ENCODE measurements at regions not wholly inside any gene's neighbourhood (a gene's known extent, or its start where the extent isn't known, plus 50 kb on each side); places are given as distances from the start of the nearest gene placed in this dataset.

DNA sequence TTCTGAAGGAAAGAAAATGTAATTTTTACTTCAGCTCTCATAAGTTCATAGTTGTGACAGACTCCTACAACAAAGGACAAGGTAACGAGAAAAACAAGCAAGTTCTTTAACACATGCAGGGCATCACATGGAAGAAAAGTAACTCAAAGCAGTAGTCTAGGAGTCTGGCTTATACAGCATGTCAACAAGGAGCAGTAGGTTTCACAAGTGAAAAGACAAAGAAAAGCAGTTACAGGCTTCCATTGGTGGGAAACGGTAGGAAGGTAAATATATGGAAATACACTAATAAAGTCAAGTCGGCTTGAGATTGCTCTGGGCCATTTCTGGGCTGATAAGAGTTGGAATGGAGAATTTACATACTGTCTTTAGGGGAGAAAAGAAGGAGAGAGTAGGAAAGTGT lies 228.4 kb upstream of the ZFP42 start:
- no peaks in the 10 kb centered on the region for H3K36me3 ChIP-seq
- no peaks in the 10 kb centered on the region for H3K9me3 ChIP-seq
- intact Hi-C loops (cut with DNase I) = no loop called here
- ATAC-seq = no peak
- no peak overlapping the region for H3K4me3 ChIP-seq
- no peak for TF ChIP-seq POLR2A (IDR thresholded peaks at IDR 0.05)
- H3K27ac ChIP-seq = no peak overlapping the region
- 47% methylated on average over 3 of the region's 3 CpGs for WGBS (ENCODE audit: insufficient coverage, low coverage, low lambda C conversion rate, missing lambda C conversion rate)
- no peaks in the 10 kb centered on the region for H3K27me3 ChIP-seq
- DNase-seq = no peak
- no peaks in the 10 kb centered on the region for H3K4me1 ChIP-seq

DNA sequence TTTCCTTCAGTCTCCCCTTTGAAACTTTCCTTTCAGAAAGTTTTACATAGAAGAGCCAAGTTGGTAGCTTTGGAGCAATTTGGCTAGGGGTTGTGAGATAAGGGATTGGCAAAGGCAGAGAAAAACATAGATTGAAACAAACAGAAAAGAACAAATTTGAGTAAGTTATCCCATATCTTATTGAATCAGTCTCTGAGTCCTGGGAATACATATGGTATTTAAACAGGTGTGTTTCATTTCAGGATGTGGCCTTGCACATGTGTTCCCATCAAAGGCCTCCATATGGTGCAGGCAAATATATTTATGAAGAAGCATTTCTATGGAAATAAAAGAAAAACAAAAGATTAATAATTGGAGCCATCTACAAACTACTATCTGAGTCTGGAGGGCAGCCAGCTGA lies 227.9 kb upstream of the ZFP42 start:
- Histone ChIP-seq H3K27ac (no peak overlapping the region), H3K4me1 (no peaks in the 10 kb centered on the region), H3K27me3 (no peaks in the 10 kb centered on the region), H3K36me3 (no peaks in the 10 kb centered on the region), H3K4me3 (no peak overlapping the region), H3K9me3 (no peaks in the 10 kb centered on the region)
- intact Hi-C loops (cut with DNase I) = no loop called here
- TF ChIP-seq, protein P1, sequence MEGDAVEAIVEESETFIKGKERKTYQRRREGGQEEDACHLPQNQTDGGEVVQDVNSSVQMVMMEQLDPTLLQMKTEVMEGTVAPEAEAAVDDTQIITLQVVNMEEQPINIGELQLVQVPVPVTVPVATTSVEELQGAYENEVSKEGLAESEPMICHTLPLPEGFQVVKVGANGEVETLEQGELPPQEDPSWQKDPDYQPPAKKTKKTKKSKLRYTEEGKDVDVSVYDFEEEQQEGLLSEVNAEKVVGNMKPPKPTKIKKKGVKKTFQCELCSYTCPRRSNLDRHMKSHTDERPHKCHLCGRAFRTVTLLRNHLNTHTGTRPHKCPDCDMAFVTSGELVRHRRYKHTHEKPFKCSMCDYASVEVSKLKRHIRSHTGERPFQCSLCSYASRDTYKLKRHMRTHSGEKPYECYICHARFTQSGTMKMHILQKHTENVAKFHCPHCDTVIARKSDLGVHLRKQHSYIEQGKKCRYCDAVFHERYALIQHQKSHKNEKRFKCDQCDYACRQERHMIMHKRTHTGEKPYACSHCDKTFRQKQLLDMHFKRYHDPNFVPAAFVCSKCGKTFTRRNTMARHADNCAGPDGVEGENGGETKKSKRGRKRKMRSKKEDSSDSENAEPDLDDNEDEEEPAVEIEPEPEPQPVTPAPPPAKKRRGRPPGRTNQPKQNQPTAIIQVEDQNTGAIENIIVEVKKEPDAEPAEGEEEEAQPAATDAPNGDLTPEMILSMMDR (IDR thresholded peaks at IDR 0.05) = no peak
- TF ChIP-seq POLR2A (IDR thresholded peaks at IDR 0.05) = no peak
- DNase-seq (no peak), ATAC-seq (no peak)

DNA sequence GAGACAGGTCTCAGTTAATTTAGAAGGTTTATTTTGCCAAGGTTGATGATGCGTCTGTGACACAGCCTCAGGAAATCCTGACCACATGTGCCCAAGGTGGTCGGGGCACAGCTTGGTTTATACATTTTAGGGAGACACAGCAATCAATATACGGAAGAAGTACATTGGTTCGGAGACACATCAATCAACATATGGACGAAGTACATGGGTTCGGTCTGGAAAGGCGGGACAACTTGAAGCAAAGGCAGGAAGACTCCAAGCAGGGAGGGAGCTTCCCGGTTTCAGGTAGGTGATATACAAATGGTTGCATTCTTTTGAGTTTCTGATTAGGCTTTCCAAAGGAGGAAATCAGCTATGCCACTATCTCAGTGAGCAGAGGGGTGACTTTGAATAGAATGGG lies 225.2 kb upstream of the ZFP42 start:
- Histone ChIP-seq H3K9me3 (no peaks in the 10 kb centered on the region), H3K27me3 (no peaks in the 10 kb centered on the region), H3K4me1 (no peaks in the 10 kb centered on the region), H3K36me3 (no peaks in the 10 kb centered on the region), H3K27ac (no peak overlapping the region), H3K4me3 (no peak overlapping the region)
- ATAC-seq (no peak), DNase-seq (no peak)
- no peak for TF ChIP-seq POLR2A (IDR thresholded peaks at IDR 0.05)
- TF ChIP-seq, protein P1 (IDR thresholded peaks at IDR 0.05) = no peak
- intact Hi-C loops (cut with DNase I) = no loop called here
- 62% methylated on average over 3 of the region's 8 CpGs for WGBS (ENCODE audit: insufficient coverage, low coverage, low lambda C conversion rate, missing lambda C conversion rate)

DNA sequence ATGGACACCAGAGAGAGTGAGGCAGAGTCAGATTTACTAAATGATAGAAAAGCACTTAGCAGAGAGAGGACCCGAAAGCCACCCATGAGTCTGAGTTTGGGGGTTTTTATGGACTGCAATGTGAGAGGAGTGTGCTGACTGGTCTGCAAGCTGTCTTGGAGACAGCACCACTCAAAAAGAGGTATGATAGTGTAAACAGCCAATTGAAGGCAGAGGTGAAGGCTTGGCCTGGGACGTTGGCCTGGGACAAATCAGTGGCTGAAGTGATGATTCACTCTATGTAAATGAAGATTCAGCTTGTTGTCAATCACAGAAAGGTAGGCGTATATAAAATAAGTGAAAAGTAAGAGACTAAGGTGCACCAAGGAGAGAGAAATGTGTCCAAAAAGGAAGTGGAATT lies 217.6 kb upstream of the ZFP42 start:
- no peak for DNase-seq
- WGBS (ENCODE audit: insufficient coverage, low coverage, low lambda C conversion rate, missing lambda C conversion rate) = 49% methylated on average over 3 of the region's 3 CpGs
- no peaks in the 10 kb centered on the region for H3K9me3 ChIP-seq
- TF ChIP-seq POLR2A (IDR thresholded peaks at IDR 0.05) = no peak
- TF ChIP-seq, protein P1 (IDR thresholded peaks at IDR 0.05) = no peak
- H3K27ac ChIP-seq = no peak overlapping the region
- H3K27me3 ChIP-seq = no peaks in the 10 kb centered on the region
- no peaks in the 10 kb centered on the region for H3K4me1 ChIP-seq
- H3K36me3 ChIP-seq = no peaks in the 10 kb centered on the region
- H3K4me3 ChIP-seq = no peak overlapping the region
- no peak for ATAC-seq
- intact Hi-C loops (cut with DNase I) = no loop called here

DNA sequence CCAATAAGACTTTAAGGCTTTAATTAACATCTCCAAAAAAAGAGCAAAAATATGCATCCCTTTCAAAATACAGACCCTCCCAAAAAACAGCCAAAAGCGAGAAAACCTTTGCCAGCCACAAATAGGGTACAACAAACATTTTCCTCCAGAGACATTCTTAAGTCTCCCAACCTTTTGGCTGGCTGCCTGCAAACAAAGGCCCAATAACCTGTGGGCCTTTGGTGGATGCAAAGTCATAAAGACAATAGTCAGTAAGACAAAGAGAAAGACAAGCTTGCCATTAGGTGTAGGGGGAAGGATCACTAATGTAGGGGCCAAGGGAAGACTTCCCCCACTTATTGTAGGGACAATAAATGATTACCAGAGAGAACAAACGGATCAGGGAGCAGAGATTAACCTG lies 215.5 kb upstream of the ZFP42 start:
- 17% methylated on average over 2 of the region's 2 CpGs for WGBS (ENCODE audit: insufficient coverage, low coverage, low lambda C conversion rate, missing lambda C conversion rate)
- no peaks in the 10 kb centered on the region for H3K9me3 ChIP-seq
- H3K4me1 ChIP-seq = no peaks in the 10 kb centered on the region
- H3K27ac ChIP-seq = no peak overlapping the region
- no peak for ATAC-seq
- no peak for DNase-seq
- no peaks in the 10 kb centered on the region for H3K27me3 ChIP-seq
- no peaks in the 10 kb centered on the region for H3K36me3 ChIP-seq
- intact Hi-C loops (cut with DNase I) = no loop called here
- TF ChIP-seq POLR2A (IDR thresholded peaks at IDR 0.05) = no peak
- TF ChIP-seq, protein P1 (IDR thresholded peaks at IDR 0.05) = no peak
- H3K4me3 ChIP-seq = no peak overlapping the region
